ENCODE measurements at regions not wholly inside any gene's neighbourhood (a gene's known extent, or its start where the extent isn't known, plus 50 kb on each side); places are given as distances from the start of the nearest gene placed in this dataset.

- TF ChIP-seq EZH2 (IDR thresholded peaks at IDR 0.05; ENCODE audit: low read depth, low read length, severe bottlenecking): no peak
- no peak for TF ChIP-seq POLR2AphosphoS5 (IDR thresholded peaks at IDR 0.05; ENCODE audit: low read depth, low read length)
- no peak for TF ChIP-seq CTCF (IDR thresholded peaks at IDR 0.05; ENCODE audit: control extremely low read depth in 1 of 3, insufficient read depth in 1 of 3, low read depth in 1 of 3, low read length in 3 of 3)
- no peak for TF ChIP-seq TBP (IDR thresholded peaks at IDR 0.05; ENCODE audit: low read depth, low read length)
- no peak for TF ChIP-seq NRF1 (IDR thresholded peaks at IDR 0.05; ENCODE audit: low read depth, low read length)
- TF ChIP-seq POLR2A (IDR thresholded peaks at IDR 0.05; ENCODE audit: control extremely low read depth in 1 of 2, low read depth in 2 of 2, low read length in 2 of 2): no peak
- TF ChIP-seq GTF2F1 (IDR thresholded peaks at IDR 0.05; ENCODE audit: borderline replicate concordance, low read depth, low read length): no peak
- no peak for TF ChIP-seq CHD7 (IDR thresholded peaks at IDR 0.05; ENCODE audit: insufficient replicate concordance, low read length)
- TF ChIP-seq YY1 (IDR thresholded peaks at IDR 0.05; ENCODE audit: low read depth, low read length): no peak
These were observed 542.8 kb upstream of the PCDH9 start for GRCh38 chr13:67772807-67773453.

All from H1 (cell line).